NOMO-1 treated with dmso at 0.1 percent for 144 hours (cell line): ENCODE measurements at regions not wholly inside any gene's neighbourhood (a gene's known extent, or its start where the extent isn't known, plus 50 kb on each side); places are given as distances from the start of the nearest gene placed in this dataset.

Source experiments
- DNase-seq: peaks from one replicate; lab custom pipeline; 2025; ENCODE audit not compliant: unreplicated experiment; lab: John Stamatoyannopoulos, UW

GRCh38 chr3:66740260-66740659 is 239.4 kb upstream of the LRIG1 start:
- no peak for DNase-seq

GRCh38 chr3:66744521-66744920 is 243.7 kb upstream of the LRIG1 start:
- no peak for DNase-seq

DNA sequence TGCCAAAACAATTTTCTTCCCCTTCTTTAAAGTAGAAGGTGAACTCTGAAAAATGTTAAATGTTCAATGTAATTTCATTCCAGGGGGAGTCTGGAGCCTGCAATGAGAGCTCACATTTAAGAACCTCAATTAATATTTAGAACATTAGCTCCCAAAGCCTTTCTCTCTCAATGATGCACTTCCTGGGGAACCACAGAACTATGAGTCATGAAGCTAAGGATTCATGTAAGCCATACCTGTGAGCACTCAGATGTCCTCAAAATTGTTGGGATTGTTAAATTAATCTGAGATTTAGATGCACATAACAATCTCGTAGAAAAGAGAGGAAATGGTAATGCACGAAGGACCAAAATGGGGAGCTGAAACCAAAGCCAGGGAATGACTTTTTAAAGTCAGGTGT is 244.2 kb upstream of the LRIG1 start:
- DNase-seq = no peak

DNA sequence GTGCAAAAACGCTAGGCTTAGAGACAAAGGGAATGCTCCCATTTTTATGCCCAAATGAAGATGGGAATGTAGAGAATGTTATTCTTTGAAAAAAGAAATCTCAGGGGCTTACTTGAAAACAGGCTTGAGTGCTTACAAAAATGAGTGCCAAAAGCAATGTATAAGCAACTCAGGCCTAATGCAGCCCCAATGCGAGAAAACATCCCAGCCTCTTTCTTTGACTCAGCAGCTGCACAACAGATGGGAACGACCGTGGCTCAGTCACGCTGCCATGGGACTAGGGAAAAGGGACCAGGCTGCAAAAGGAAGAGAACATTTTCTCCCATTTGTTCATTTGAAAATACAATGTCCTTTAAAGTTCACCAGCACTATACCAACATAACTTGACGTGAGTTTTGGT is 246.4 kb upstream of the LRIG1 start:
- no peak for DNase-seq

DNA sequence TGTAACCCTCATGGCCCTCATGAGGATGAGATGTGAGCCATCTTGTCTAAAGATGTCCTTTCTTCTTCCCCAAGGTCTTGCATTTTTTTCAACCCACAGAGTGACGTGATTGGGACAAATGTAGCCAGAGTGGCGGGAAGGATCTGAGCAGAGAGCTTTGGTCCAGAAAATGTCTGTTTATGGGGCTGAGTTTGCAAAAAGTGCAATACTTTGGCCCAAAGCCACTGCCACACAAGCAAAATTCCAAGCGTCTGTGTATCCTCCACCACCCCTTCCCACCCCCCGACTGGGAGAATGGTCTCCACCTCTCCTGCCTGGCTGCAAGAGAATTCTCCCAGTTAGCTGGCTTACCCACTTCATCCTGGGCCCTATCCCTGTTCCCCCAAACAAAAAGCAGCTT is 246.9 kb upstream of the LRIG1 start:
- DNase-seq = no peak

DNA sequence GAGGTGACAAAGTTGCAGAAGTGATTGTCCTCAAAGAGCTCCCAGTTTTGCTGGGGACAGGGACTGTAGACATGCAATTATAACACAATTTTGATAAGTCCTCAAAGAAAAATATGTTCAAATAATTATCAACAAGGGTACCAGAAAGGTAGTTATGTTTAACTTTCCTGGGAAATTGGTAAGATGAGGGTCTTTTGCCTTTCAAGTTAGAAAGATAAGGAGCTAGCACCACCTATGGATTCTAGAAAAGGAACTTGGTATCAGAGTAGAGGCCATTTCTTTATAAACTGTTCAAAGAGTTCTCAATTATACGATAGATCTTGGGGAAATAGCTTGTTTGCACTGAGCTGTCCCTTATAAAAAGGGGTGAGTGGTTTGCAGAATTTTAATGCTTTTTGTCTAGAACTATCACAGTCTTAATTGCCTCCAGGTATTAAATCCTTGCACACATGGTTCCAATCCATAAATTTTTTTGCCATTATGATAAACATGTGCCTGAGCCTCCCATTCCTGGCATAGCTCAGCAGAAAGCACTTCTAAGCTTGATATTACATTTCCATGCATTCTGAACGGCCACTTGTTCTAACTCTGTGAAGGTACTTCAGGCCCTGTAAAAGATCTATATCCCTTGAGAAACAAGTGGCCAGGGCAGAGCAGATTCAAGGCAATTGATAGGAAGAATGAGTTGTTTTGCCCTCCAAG is 247.5 kb upstream of the LRIG1 start:
- DNase-seq = no peak

DNA sequence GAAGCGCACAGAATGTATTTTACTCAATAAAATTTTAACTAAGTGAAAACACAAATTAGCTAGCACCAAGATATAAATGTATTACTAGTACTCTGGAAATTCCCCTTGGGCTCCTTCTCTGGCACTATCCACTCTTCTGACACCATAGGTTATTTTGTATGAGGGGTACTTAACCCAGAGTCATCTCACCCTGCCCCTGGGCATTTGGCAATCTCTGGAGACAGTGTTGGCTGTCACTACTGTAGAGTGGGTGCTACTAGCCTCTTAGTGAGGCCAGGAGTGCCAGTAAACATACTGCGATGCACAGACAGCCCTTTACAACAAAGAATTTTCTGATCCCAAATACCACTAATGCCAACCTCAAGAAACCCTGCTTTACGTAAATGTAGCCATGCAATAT is 246.3 kb upstream of the KBTBD8 start:
- DNase-seq = no peak

GRCh38 chr3:66753670-66754069 is 244.4 kb upstream of the KBTBD8 start:
- no peak for DNase-seq

DNA sequence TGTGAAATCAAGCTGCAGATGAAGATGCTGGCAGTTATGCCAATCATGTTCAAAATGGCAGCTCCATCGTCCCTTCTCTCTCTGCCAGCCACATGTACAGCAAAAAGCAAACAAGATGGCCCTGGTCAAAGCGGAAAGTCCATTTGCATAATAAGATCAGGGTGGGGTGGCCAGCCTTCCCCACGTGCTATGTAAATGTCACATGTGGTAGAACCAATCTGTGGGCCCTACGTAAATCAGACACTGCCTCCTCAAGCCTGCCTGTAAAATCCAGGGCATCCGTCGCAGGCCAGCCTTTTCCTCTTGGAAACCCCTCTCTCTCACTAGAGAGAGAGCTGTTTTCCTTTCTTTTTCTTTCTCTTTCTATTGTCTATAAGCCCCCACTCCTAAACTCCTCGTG is 243.5 kb upstream of the KBTBD8 start:
- DNase-seq = no peak

DNA sequence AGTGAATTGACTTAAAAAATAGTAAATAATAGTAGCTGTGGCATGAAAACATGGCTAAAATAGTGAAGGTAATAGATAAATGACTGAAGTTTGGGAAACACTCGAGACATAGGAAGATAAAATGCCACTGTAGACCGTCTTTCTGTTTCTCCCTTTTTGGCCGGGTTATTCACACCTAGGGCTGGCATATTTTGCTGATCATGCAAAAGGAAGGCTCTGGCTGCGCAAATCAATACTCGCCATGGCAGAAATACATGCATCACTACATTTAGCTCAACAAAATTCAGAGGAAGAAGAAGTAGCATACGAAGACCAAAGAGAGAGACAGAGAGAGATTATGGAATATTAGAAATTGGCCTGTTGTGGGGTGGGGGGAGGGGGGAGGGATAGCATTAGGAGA is 242.2 kb upstream of the KBTBD8 start:
- no peak for DNase-seq

- no peak for DNase-seq
Observed at GRCh38 chr3:66756468-66757036, 241.6 kb upstream of the KBTBD8 start.

DNA sequence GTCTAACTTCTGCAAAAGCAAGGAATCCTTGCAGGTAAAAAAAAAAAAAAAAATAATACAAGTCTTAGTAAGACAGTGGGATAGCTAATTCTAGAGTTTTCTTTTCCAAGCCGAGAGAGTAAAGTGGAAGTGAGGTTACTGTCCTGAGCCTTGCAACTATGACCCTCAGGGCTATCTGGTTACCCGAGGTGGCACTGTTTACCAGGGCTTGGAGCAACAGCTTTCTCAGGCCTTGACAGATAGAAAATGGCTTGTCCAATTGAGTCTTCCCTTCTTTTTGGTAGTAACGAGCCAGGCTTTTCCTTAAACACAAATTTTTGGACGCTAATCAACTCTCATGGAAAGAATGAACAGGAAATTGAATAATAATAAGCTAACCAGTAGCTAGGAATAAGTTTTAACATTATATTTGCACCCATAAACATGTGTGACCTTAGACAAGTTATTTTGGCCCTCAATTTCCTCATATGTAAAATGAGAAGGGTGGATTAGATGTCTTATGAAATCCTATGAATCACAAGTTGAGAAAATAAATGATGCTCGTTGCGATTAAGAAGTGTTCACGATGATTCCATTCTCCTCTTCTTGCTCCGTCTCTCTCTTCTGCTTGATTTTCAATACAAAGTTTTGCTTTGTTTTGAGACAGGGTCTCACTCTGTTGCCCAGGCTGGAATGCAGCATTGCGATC is 236.9 kb upstream of the KBTBD8 start:
- no peak for DNase-seq

GRCh38 chr3:66762916-66763693 is 235.0 kb upstream of the KBTBD8 start:
- DNase-seq = no peak

GRCh38 chr3:66778107-66778506 is 220.0 kb upstream of the KBTBD8 start:
- DNase-seq = no peak

DNA sequence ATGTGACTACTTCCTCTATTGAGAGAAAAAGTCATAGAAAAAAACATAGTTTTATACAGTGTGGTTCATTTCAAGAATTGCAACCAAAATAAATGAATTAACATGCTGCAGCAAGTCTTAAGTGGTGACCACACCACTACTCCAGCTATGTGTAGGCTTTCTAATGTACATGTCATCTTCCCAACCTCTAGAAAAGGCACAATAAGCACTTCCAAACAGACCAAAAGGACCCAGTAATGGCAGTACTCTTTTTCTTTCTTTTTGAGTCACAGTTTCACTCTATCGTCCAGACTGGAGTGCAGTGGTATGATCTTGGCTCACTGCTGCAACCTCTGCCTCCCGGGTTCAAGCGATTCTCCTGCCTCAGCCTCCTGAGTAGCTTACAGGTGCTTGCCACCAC is 219.3 kb upstream of the KBTBD8 start:
- DNase-seq = no peak

DNA sequence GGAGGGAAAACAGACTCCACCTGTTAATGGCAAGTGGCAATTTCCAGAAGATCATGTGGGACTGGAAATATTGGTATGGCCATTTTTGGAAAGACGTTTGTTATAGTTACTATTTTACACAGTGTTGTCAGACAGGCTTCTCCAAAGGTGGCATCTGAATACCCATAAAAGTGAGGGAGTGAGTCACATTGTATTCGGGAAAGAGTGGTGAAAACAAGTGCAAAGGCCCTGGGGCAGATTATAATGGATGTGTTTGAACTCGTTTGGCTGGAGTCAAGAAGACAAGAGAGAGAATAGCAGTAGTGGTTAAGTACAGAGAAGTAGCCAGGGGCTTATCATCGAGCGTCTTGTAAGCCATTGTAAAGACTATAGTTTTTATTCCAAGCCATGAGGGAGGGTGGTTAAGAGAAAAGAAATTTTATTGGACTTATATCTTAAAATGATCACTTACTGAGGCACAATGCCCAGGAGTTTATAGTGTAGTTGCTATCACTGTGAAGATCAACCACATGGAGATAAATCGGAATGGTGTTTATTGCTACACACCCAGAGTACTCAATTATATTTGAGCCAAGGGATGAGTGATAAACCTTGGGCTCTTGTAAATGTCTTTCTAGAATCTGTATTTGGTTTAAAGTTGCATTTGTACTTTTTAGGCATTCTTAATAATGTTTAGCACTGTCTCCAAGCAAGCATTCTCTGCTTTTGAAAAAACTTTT is 212.8 kb upstream of the KBTBD8 start:
- DNase-seq = no peak

GRCh38 chr3:66789580-66790237 is 208.4 kb upstream of the KBTBD8 start:
- DNase-seq = no peak

- no peak for DNase-seq
Observed at GRCh38 chr3:66792086-66792485, 206.0 kb upstream of the KBTBD8 start.

GRCh38 chr3:66795365-66795764 is 202.7 kb upstream of the KBTBD8 start:
- no peak for DNase-seq

- DNase-seq = no peak
Observed at GRCh38 chr3:66796343-66796742, 201.8 kb upstream of the KBTBD8 start.
